ENCODE measurements at regions not wholly inside any gene's neighbourhood (a gene's known extent, or its start where the extent isn't known, plus 50 kb on each side); places are given as distances from the start of the nearest gene placed in this dataset.

- TF ChIP-seq EZH2phosphoT487 (IDR thresholded peaks at IDR 0.05; ENCODE audit: insufficient read depth, low read depth) (no peak), EZH2 (IDR thresholded peaks at IDR 0.05; ENCODE audit: insufficient read depth, poor library complexity, severe bottlenecking) (no peak)
- H3F3A ChIP-seq (ENCODE audit: insufficient read depth): no peaks in the 10 kb centered on the region
- H3K4me3 ChIP-seq: no peak overlapping the region
- H3K27me3 ChIP-seq (replicated peaks; ENCODE audit: insufficient read depth): no peaks in the 10 kb centered on the region
- H3K9ac ChIP-seq: no peak overlapping the region
- no peaks in the 10 kb centered on the region for H3K4me1 ChIP-seq (ENCODE audit: insufficient read depth)
- H2AFZ ChIP-seq: no peak overlapping the region
- no peaks in the 10 kb centered on the region for H3K9me2 ChIP-seq (ENCODE audit: insufficient read depth)
- H4K20me1 ChIP-seq (ENCODE audit: insufficient read depth): no peaks in the 10 kb centered on the region
- DNase-seq: no peak
- 86 to 92% methylated on average over 7 to 8 of the region's 8 CpGs for WGBS, 2 experiments (ENCODE audit: low coverage in 1 of 2, low lambda C conversion rate in 2 of 2, missing lambda C conversion rate in 2 of 2)
- H3K4me2 ChIP-seq (ENCODE audit: unreplicated experiment): no peak overlapping the region
- no peaks in the 10 kb centered on the region for H3K36me3 ChIP-seq (ENCODE audit: low read depth)
- H3K27ac ChIP-seq: no peak overlapping the region
- H3K9me3 ChIP-seq (ENCODE audit: low read depth): no peaks in the 10 kb centered on the region
- H3K79me2 ChIP-seq (ENCODE audit: insufficient read depth): no peaks in the 10 kb centered on the region
- in situ Hi-C loops (cut with MboI): no loop called here
Observed at GRCh38 chr6:21467091-21467490, 126.5 kb upstream of the SOX4 start.

GRCh38 chr6:21468461-21468860 is 125.1 kb upstream of the SOX4 start:
- no peaks in the 10 kb centered on the region for H4K20me1 ChIP-seq (ENCODE audit: insufficient read depth)
- no peak overlapping the region for H3K9ac ChIP-seq
- no peak overlapping the region for H3K4me3 ChIP-seq
- no peaks in the 10 kb centered on the region for H3K79me2 ChIP-seq (ENCODE audit: insufficient read depth)
- no peak for TF ChIP-seq EZH2 (IDR thresholded peaks at IDR 0.05; ENCODE audit: insufficient read depth, poor library complexity, severe bottlenecking)
- no peak for TF ChIP-seq EZH2phosphoT487 (IDR thresholded peaks at IDR 0.05; ENCODE audit: insufficient read depth, low read depth)
- H3K27me3 ChIP-seq (replicated peaks; ENCODE audit: insufficient read depth): no peaks in the 10 kb centered on the region
- no peaks in the 10 kb centered on the region for H3K36me3 ChIP-seq (ENCODE audit: low read depth)
- H3K9me3 ChIP-seq (ENCODE audit: low read depth): no peaks in the 10 kb centered on the region
- DNase-seq: no peak
- no peaks in the 10 kb centered on the region for H3K9me2 ChIP-seq (ENCODE audit: insufficient read depth)
- H3K27ac ChIP-seq: no peak overlapping the region
- 5 to 16% methylated on average over 1 of the region's 1 CpG for WGBS, 2 experiments (ENCODE audit: low coverage in 1 of 2, low lambda C conversion rate in 2 of 2, missing lambda C conversion rate in 2 of 2)
- in situ Hi-C loops (cut with MboI): no loop called here
- H3K4me1 ChIP-seq (ENCODE audit: insufficient read depth): no peaks in the 10 kb centered on the region
- no peak overlapping the region for H3K4me2 ChIP-seq (ENCODE audit: unreplicated experiment)
- H3F3A ChIP-seq (ENCODE audit: insufficient read depth): no peaks in the 10 kb centered on the region
- H2AFZ ChIP-seq: no peak overlapping the region

GRCh38 chr6:21469213-21469612 is 124.3 kb upstream of the SOX4 start:
- Histone ChIP-seq H3K9me2 (ENCODE audit: insufficient read depth) (no peaks in the 10 kb centered on the region), H3K79me2 (ENCODE audit: insufficient read depth) (no peaks in the 10 kb centered on the region), H3K27ac (no peak overlapping the region), H3K9ac (no peak overlapping the region), H3K9me3 (ENCODE audit: low read depth) (no peaks in the 10 kb centered on the region), H3K4me1 (ENCODE audit: insufficient read depth) (no peaks in the 10 kb centered on the region), H3K36me3 (ENCODE audit: low read depth) (no peaks in the 10 kb centered on the region), H3K4me3 (no peak overlapping the region), H3F3A (ENCODE audit: insufficient read depth) (no peaks in the 10 kb centered on the region), H2AFZ (no peak overlapping the region), H3K27me3 (replicated peaks; ENCODE audit: insufficient read depth) (no peaks in the 10 kb centered on the region), H3K4me2 (ENCODE audit: unreplicated experiment) (no peak overlapping the region), H4K20me1 (ENCODE audit: insufficient read depth) (no peaks in the 10 kb centered on the region)
- 37 to 39% methylated on average over 3 of the region's 3 CpGs for whole genome bisulfite sequencing, 2 experiments (ENCODE audit: low coverage in 1 of 2, low lambda C conversion rate in 2 of 2, missing lambda C conversion rate in 2 of 2)
- no peak for DNase-seq
- in situ Hi-C loops (cut with MboI): no loop called here
- TF ChIP-seq EZH2 (IDR thresholded peaks at IDR 0.05; ENCODE audit: insufficient read depth, poor library complexity, severe bottlenecking): no peak
- no peak for TF ChIP-seq EZH2phosphoT487 (IDR thresholded peaks at IDR 0.05; ENCODE audit: insufficient read depth, low read depth)

GRCh38 chr6:21476112-21476511 is 117.4 kb upstream of the SOX4 start:
- 0 out of 2 replicates have a peak, but pooled peaks cover 6% of the 10 kb centered on the region for H3K4me1 ChIP-seq (ENCODE audit: insufficient read depth)
- H3K27me3 ChIP-seq (replicated peaks; ENCODE audit: insufficient read depth): no peaks in the 10 kb centered on the region; the same call in 1 of the 2 replicates
- no peaks in the 10 kb centered on the region for H3K36me3 ChIP-seq (ENCODE audit: low read depth)
- no peak overlapping the region for H2AFZ ChIP-seq
- H3K4me2 ChIP-seq (ENCODE audit: unreplicated experiment): no peak overlapping the region
- no peaks in the 10 kb centered on the region for H3F3A ChIP-seq (ENCODE audit: insufficient read depth)
- H3K9ac ChIP-seq: no peak overlapping the region
- H4K20me1 ChIP-seq (ENCODE audit: insufficient read depth): no peaks in the 10 kb centered on the region
- H3K79me2 ChIP-seq (ENCODE audit: insufficient read depth): no peaks in the 10 kb centered on the region
- 46 to 50% methylated on average over 4 of the region's 4 CpGs for WGBS, 2 experiments (ENCODE audit: low coverage in 1 of 2, low lambda C conversion rate in 2 of 2, missing lambda C conversion rate in 2 of 2)
- no peaks in the 10 kb centered on the region for H3K9me2 ChIP-seq (ENCODE audit: insufficient read depth)
- in situ Hi-C loops (cut with MboI): no loop called here
- H3K9me3 ChIP-seq (ENCODE audit: low read depth): no peaks in the 10 kb centered on the region
- no peak for DNase-seq
- no peak overlapping the region for H3K27ac ChIP-seq
- no peak overlapping the region for H3K4me3 ChIP-seq
- TF ChIP-seq EZH2 (IDR thresholded peaks at IDR 0.05; ENCODE audit: insufficient read depth, poor library complexity, severe bottlenecking) (no peak), EZH2phosphoT487 (IDR thresholded peaks at IDR 0.05; ENCODE audit: insufficient read depth, low read depth) (no peak)

GRCh38 chr6:21478411-21478810 is 115.1 kb upstream of the SOX4 start:
- no peaks in the 10 kb centered on the region for H3K36me3 ChIP-seq (ENCODE audit: low read depth)
- H2AFZ ChIP-seq: no peak overlapping the region
- no peaks in the 10 kb centered on the region for H4K20me1 ChIP-seq (ENCODE audit: insufficient read depth)
- DNase-seq: no peak
- H3K79me2 ChIP-seq (ENCODE audit: insufficient read depth): no peaks in the 10 kb centered on the region
- H3K9ac ChIP-seq: no peak overlapping the region
- no peak overlapping the region for H3K4me3 ChIP-seq
- TF ChIP-seq EZH2phosphoT487 (IDR thresholded peaks at IDR 0.05; ENCODE audit: insufficient read depth, low read depth) (no peak), EZH2 (IDR thresholded peaks at IDR 0.05; ENCODE audit: insufficient read depth, poor library complexity, severe bottlenecking) (no peak)
- H3K9me2 ChIP-seq (ENCODE audit: insufficient read depth): no peaks in the 10 kb centered on the region
- 0 out of 2 replicates have a peak, but pooled peaks cover 6% of the 10 kb centered on the region for H3K4me1 ChIP-seq (ENCODE audit: insufficient read depth)
- H3K27ac ChIP-seq: no peak overlapping the region
- whole genome bisulfite sequencing, 2 experiments (ENCODE audit: low coverage in 1 of 2, low lambda C conversion rate in 2 of 2, missing lambda C conversion rate in 2 of 2): 13 to 17% methylated on average over 2 of the region's 2 CpGs
- in situ Hi-C loops (cut with MboI): no loop called here
- H3K4me2 ChIP-seq (ENCODE audit: unreplicated experiment): no peak overlapping the region
- H3F3A ChIP-seq (ENCODE audit: insufficient read depth): no peaks in the 10 kb centered on the region
- H3K27me3 ChIP-seq (replicated peaks; ENCODE audit: insufficient read depth): no peaks in the 10 kb centered on the region; the same call in 1 of the 2 replicates
- no peaks in the 10 kb centered on the region for H3K9me3 ChIP-seq (ENCODE audit: low read depth)

Data from GM23248 (cell line).